Prostate gland (tissue), 2 donors: ENCODE measurements at regions not wholly inside any gene's neighbourhood (a gene's known extent, or its start where the extent isn't known, plus 50 kb on each side); places are given as distances from the start of the nearest gene placed in this dataset.

Experiments
- CTCF ChIP-seq, 4 experiments: fragments of 200-600 bp in 2 of 4; fragments of 450-650 bp in 2 of 4; sonication (generic) in 2 of 4; IDR thresholded peaks; 1 replicate in 3 of 4; 2 replicates in 1 of 4; pipeline ENCODE4 v1.5.1; 2016 to 2019; ENCODE audit warnings: antibody characterized with exemption in 4 of 4, mild to moderate bottlenecking in 2 of 4, moderate library complexity in 2 of 4
- POLR2A ChIP-seq: fragments of 450-650 bp; IDR thresholded peaks from one replicate; pipeline ENCODE4 v1.6.1; 2016; ENCODE audit warnings: antibody characterized with exemption, mild to moderate bottlenecking
- POLR2AphosphoS5 ChIP-seq: sonication (generic); formaldehyde crosslinking; IDR thresholded peaks from one replicate; pipeline ENCODE4 v1.6.1; 2017; ENCODE audit warnings: antibody characterized with exemption

DNA sequence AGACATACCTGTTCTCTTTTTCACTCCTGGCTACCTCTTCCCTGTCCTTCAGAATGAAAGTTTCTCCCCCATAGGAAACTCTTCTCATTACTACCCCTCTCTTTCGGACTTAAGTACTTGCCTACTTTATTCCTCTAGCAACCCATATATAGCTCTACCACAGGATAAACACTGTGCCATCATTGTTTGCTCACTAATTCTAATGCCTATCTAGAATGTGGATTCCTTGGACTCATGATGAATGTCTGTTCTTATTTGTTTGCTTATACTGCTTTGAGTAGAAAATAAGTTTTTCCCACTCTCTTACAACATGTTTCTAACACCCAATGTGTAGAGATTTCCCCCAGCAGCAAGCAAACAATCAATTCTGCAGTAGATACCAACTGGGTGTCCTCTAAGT is 1094.9 kb downstream of the SLC6A15 start:
- no peak for TF ChIP-seq POLR2AphosphoS5
- no peak for TF ChIP-seq CTCF (IDR thresholded peaks at IDR 0.05)
- no peak for TF ChIP-seq POLR2A
